Body of pancreas (tissue), 4 donors: ENCODE measurements at regions not wholly inside any gene's neighbourhood (a gene's known extent, or its start where the extent isn't known, plus 50 kb on each side); places are given as distances from the start of the nearest gene placed in this dataset.

ENCODE experiments used
- CTCF ChIP-seq, 7 experiments: fragments of 450-650 bp in 4 of 7; fragments of 200-600 bp in 3 of 7; sonication (generic) in 3 of 7; IDR thresholded peaks; one replicate each; pipeline ENCODE4 v1.5.1; 2016 to 2019; ENCODE audit warnings: antibody characterized with exemption in 7 of 7
- POLR2A ChIP-seq, 3 donors: fragments of 450-650 bp; IDR thresholded peaks; one replicate each; pipeline ENCODE4 v1.6.1; 2016; ENCODE audit warnings: antibody characterized with exemption in 3 of 3, mild to moderate bottlenecking in 2 of 3

GRCh38 chr13:80865329-80865728, 524.4 kb upstream of the SPRY2 start:
- no peak for TF ChIP-seq CTCF (IDR thresholded peaks at IDR 0.05)
- TF ChIP-seq POLR2A (IDR thresholded peaks at IDR 0.05), result no peak
